Loucy (cell line): ENCODE measurements at regions not wholly inside any gene's neighbourhood (a gene's known extent, or its start where the extent isn't known, plus 50 kb on each side); places are given as distances from the start of the nearest gene placed in this dataset.

ENCODE experiments used
- CTCF ChIP-seq: fragments of 200-600 bp; sonication (generic); conservative IDR thresholded peaks from 2 replicates; pipeline ENCODE4 v1.5.1; 2014; ENCODE audit warnings: mild to moderate bottlenecking, antibody characterized with exemption, low read length
- EZH2phosphoT487 ChIP-seq: fragments of 200-600 bp; IDR thresholded peaks from 2 replicates; pipeline ENCODE4 v1.6.1; 2018; ENCODE audit warnings: antibody characterized with exemption, mild to moderate bottlenecking, moderate library complexity, borderline replicate concordance

DNA sequence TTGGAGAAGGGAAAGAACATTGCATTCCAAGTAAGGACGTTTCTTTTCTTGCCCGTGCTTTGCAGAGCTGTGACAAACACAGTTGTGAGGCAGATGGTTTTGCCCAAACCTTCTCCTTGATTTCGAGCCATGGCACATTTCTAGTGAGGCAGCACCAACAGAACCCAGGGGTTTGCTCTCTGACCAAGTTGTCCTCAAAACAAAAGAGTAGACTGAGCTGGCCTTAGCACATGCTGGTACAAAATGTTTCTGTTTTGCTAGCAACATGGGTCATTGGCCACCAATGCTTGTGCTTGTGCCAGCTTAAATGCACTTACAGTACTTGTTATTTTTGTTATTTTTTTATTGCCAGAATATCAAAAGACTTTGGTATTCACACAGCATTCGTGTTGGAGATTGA, 328.8 kb downstream of the GADD45G start:
- TF ChIP-seq CTCF: no peak
- no peak for TF ChIP-seq EZH2phosphoT487
